Heart left ventricle (tissue), 13 donors: ENCODE measurements at regions not wholly inside any gene's neighbourhood (a gene's known extent, or its start where the extent isn't known, plus 50 kb on each side); places are given as distances from the start of the nearest gene placed in this dataset.

Experiments
- CTCF ChIP-seq, 12 donors: fragments of 200-600 bp; sonication (generic) in 4 of 12; IDR thresholded peaks; one replicate each; pipeline versions ENCODE4 v1.5.0 to v1.8.0; 2018 to 2022; ENCODE audit warnings: antibody characterized with exemption in 12 of 12, mild to moderate bottlenecking in 5 of 12
- POLR2A ChIP-seq, 2 donors: fragments of 450-650 bp; IDR thresholded peaks; one replicate each; pipeline ENCODE4 v1.6.1; 2017; ENCODE audit warnings: antibody characterized with exemption in 2 of 2, mild to moderate bottlenecking in 2 of 2, moderate library complexity in 2 of 2
- donor health status: ischemic (EF 13 %, LVEDD 7.1; RV severe dilation, severe dysfunction).
- donor health status: DM: no; HTN: yes; CAD: no.
- donor health status: DM: no; HTN: no; CAD: no.
- donor health status: ischemic (EF 25% LVEDD 6.9; RV normal size, moderate dysfunction).
- donor health status: ischemic (EF 25% LVEDD 5.7; RV mildly dilated, moderate dysfunction).
- donor health status: ischemic (EF 35%, LVEDD 5.7; RV mildly dilated, moderate dysfunction).
- donor health status: nonischemic (EF 11% LVEDD 7.7; RV severe dilation, severe dysfunction).
- donor health status: DM: yes; HTN: yes; CAD: no.
- donor health status: PGD.
- donor health status: ischemic (EF 29% LVEDD 5.4; RV normal size, mild dysfunction).
- donor health status: nonischemic (EF 23%, LVEDD 6.1; RV moderate dilation, normal function).

GRCh38 chr4:34643476-34643875 lies 1600.8 kb downstream of the ARAP2 start:
- TF ChIP-seq CTCF (IDR thresholded peaks at IDR 0.05) (no peak), POLR2A (IDR thresholded peaks at IDR 0.05) (no peak)
